ENCODE measurements at regions not wholly inside any gene's neighbourhood (a gene's known extent, or its start where the extent isn't known, plus 50 kb on each side); places are given as distances from the start of the nearest gene placed in this dataset.

GRCh38 chrX:116339407-116339806 is 97.0 kb upstream of the SLC6A14 start:
- TF ChIP-seq MAZ (IDR thresholded peaks at IDR 0.05; ENCODE audit: borderline replicate concordance, low read depth, low read length) (no peak), POLR2A (IDR thresholded peaks at IDR 0.05; ENCODE audit: low read depth, low read length) (no peak), CHD1 (IDR thresholded peaks at IDR 0.05; ENCODE audit: low read depth, low read length) (no peak), CEBPB (IDR thresholded peaks at IDR 0.05; ENCODE audit: low read depth, low read length) (no peak), MAFK (IDR thresholded peaks at IDR 0.05; ENCODE audit: low read depth, low read length) (no peak), RFX5 (IDR thresholded peaks at IDR 0.05; ENCODE audit: low read depth, low read length) (no peak), USF2 (IDR thresholded peaks at IDR 0.05; ENCODE audit: low read depth, low read length) (no peak), FOS (IDR thresholded peaks at IDR 0.05; ENCODE audit: low read depth, low read length) (no peak), MXI1 (IDR thresholded peaks at IDR 0.05; ENCODE audit: borderline replicate concordance, low read depth, low read length) (no peak), RCOR1 (IDR thresholded peaks at IDR 0.05; ENCODE audit: insufficient replicate concordance, low read length) (no peak), SMC3 (IDR thresholded peaks at IDR 0.05; ENCODE audit: low read depth, low read length) (no peak), CTCF (conservative IDR thresholded peaks at IDR 0.05; ENCODE audit: low read depth, low read length) (no peak), RAD21 (IDR thresholded peaks at IDR 0.05; ENCODE audit: low read length) (no peak), NFE2L2 (IDR thresholded peaks at IDR 0.05; ENCODE audit: low read depth, low read length) (no peak), BHLHE40 (IDR thresholded peaks at IDR 0.05; ENCODE audit: low read depth, low read length) (no peak), ELK1 (IDR thresholded peaks at IDR 0.05; ENCODE audit: borderline replicate concordance, low read depth, low read length) (no peak)
- in situ Hi-C loops (cut with MboI; ENCODE audit: low sequenced_read_pairs): no loop called here

More at GRCh38 chrX:116339407-116339806, 97.0 kb upstream of the SLC6A14 start:
- no peaks in the 10 kb centered on the region for H3K27me3 ChIP-seq (ENCODE audit: control insufficient read depth, insufficient read depth, low read length)
- no peak overlapping the region for H2AK9ac ChIP-seq (replicated peaks; ENCODE audit: low read depth, low read length, poor library complexity)
- H3K18ac ChIP-seq (ENCODE audit: low read depth, low read length): no peak overlapping the region
- WGBS, 2 experiments (ENCODE audit: extremely low coverage in 2 of 2, insufficient read length in 1 of 2): no CpG with 5 or more reads among the region's 1 CpG
- no peak overlapping the region for H2BK120ac ChIP-seq (ENCODE audit: low read depth, low read length)
- no peak overlapping the region for H3K56ac ChIP-seq (ENCODE audit: extremely low read depth, insufficient read depth, low read length)
- no peak for ATAC-seq (ENCODE audit: low read depth)
- H3K36me3 ChIP-seq (ENCODE audit: control insufficient read depth, insufficient read depth, low read length): no peaks in the 10 kb centered on the region
- no peak overlapping the region for H3K4me3 ChIP-seq (ENCODE audit: insufficient read depth, low read depth, low read length)
- no peak overlapping the region for H3K4me2 ChIP-seq (ENCODE audit: low read depth, low read length)
- H3K4ac ChIP-seq (ENCODE audit: low read depth, low read length): no peak overlapping the region
- no peak overlapping the region for H2AK5ac ChIP-seq (ENCODE audit: low read depth, low read length)
- no peak overlapping the region for H2BK20ac ChIP-seq (ENCODE audit: low read depth, low read length)
- H3K9me1 ChIP-seq (ENCODE audit: insufficient read depth, low read length): no peaks in the 10 kb centered on the region
- no peak overlapping the region for H2BK5ac ChIP-seq (ENCODE audit: low read depth, low read length, poor library complexity, severe bottlenecking)
- H4K5ac ChIP-seq (ENCODE audit: low read depth, low read length): no peak overlapping the region
- dilution Hi-C loops (cut with HindIII; ENCODE audit: low sequenced_read_pairs, unreplicated experiment) (no loop called here), intact Hi-C loops (cut with micrococcal nuclease) (no loop called here)
- H3K27ac ChIP-seq (ENCODE audit: insufficient read depth, low read length): no peak overlapping the region
- H3K9ac ChIP-seq (ENCODE audit: low read depth, low read length): no peak overlapping the region
- CTCF ChIA-PET: no interaction called here
- no peak overlapping the region for H4K8ac ChIP-seq (ENCODE audit: low read depth in 2 of 2, low read length in 2 of 2)
- no peaks in the 10 kb centered on the region for H3K9me3 ChIP-seq (ENCODE audit: control insufficient read depth, insufficient read depth, low read length)
- no peaks in the 10 kb centered on the region for H3K4me1 ChIP-seq (ENCODE audit: control insufficient read depth, insufficient read depth, low read length)
- H3K23ac ChIP-seq (ENCODE audit: low read depth, low read length): no peak overlapping the region
- no peak for DNase-seq
- no TSS peak for BruUV-seq (replicated peaks)
- H3K79me1 ChIP-seq (ENCODE audit: low read depth in 1 of 2, low read length in 2 of 2): no peaks in the 10 kb centered on the region
- H2BK15ac ChIP-seq (ENCODE audit: low read depth, low read length): no peak overlapping the region
- H4K91ac ChIP-seq (ENCODE audit: insufficient read depth, low read depth, low read length): no peak overlapping the region
- H3K14ac ChIP-seq (replicated peaks; ENCODE audit: low read depth, low read length): no peak overlapping the region
- no peaks in the 10 kb centered on the region for H4K20me1 ChIP-seq (ENCODE audit: insufficient read depth, low read length)
- H2AFZ ChIP-seq (replicated peaks; ENCODE audit: low read length, poor library complexity): no peak overlapping the region
- POLR2A ChIA-PET (ENCODE audit: unreplicated experiment): no interaction called here

Measured in IMR-90 (cell line).